Stomach (tissue), 8 donors: ENCODE measurements at regions not wholly inside any gene's neighbourhood (a gene's known extent, or its start where the extent isn't known, plus 50 kb on each side); places are given as distances from the start of the nearest gene placed in this dataset.

Experiments
- DNase-seq, 2 donors: peaks; one replicate each; pipeline versions ENCODE4 v3.0.0 to v3.0.0-alpha.2; 2013 to 2019
- H3K27ac ChIP-seq, 5 donors: fragments of 200-600 bp in 4 of 5; sonication (generic) in 4 of 5; one replicate each; pipeline ENCODE4 v1.5.1; 2013 to 2019; ENCODE audit warnings: mild to moderate bottlenecking in 1 of 5, moderate library complexity in 1 of 5
- H3K27me3 ChIP-seq, 3 donors: fragments of 200-600 bp; sonication (generic); one replicate each; pipeline ENCODE4 v1.5.1; 2017 to 2019; ENCODE audit warnings: mixed run types in 1 of 3
- H3K36me3 ChIP-seq, 4 donors: fragments of 200-600 bp; sonication (generic); 1 replicate in 3 of 4; 2 replicates in 1 of 4; pipeline ENCODE4 v1.5.1; 2016 to 2019
- H3K4me1 ChIP-seq, 4 donors: fragments of 200-600 bp; sonication (generic); one replicate each; pipeline ENCODE4 v1.5.1; 2016 to 2019
- H3K4me3 ChIP-seq, 4 donors: fragments of 200-600 bp; sonication (generic) in 3 of 4; one replicate each; pipeline ENCODE4 v1.5.1; 2016 to 2019; ENCODE audit warnings: mild to moderate bottlenecking in 1 of 4
- H3K9me3 ChIP-seq, 4 donors: fragments of 200-600 bp; sonication (generic); one replicate each; pipeline ENCODE4 v1.5.1; 2016 to 2019
- EP300 ChIP-seq: sonication (generic); formaldehyde crosslinking; IDR thresholded peaks from one replicate; pipeline ENCODE4 v1.6.1; 2017; ENCODE audit warnings: antibody characterized with exemption
- POLR2A ChIP-seq, 4 donors: fragments of 450-650 bp; IDR thresholded peaks; one replicate each; pipeline ENCODE4 v1.6.1; 2016; ENCODE audit warnings: antibody characterized with exemption in 4 of 4, control low read depth in 2 of 4, mild to moderate bottlenecking in 1 of 4, moderate library complexity in 1 of 4
- POLR2AphosphoS5 ChIP-seq, 3 donors: sonication (generic); formaldehyde crosslinking; IDR thresholded peaks; one replicate each; pipeline ENCODE4 v1.6.1; 2016; ENCODE audit warnings: antibody characterized with exemption in 3 of 3
- WGBS, 5 donors: extraction: QIAGEN DNeasy Blood & Tissue Kit in 3 of 5; methylation state at CpG; one replicate each; pipeline versions ENCODE4 v1.1.5 to v1.1.7; 2013 to 2018; 5-methylcytosine and 5-hydroxymethylcytosine counted together
- intact Hi-C: fragments of 100-400 bp; cut with DNase I; formaldehyde crosslinking; loops from one replicate; pipeline ENCODE4 v1.15.1; 2023; ENCODE audit warnings: low total_unique reads
- TF ChIP-seq, protein P1 (sequence below), 7 experiments: fragments of 450-650 bp in 4 of 7; fragments of 200-600 bp in 3 of 7; sonication (generic) in 3 of 7; IDR thresholded peaks; one replicate each; pipeline ENCODE4 v1.5.1; 2016 to 2019; ENCODE audit warnings: antibody characterized with exemption in 7 of 7, control low read depth in 2 of 7, mild to moderate bottlenecking in 1 of 7
- donor health status: healthy with polysubstance abuse.
- donor health status: Bipolar disorder and iron deficiency.
- donor health status: healthy.

GRCh38 chr10:108592956-108593355 lies 1330.4 kb downstream of the XPNPEP1 start:
- H3K4me3 ChIP-seq, result no peak overlapping the region
- intact Hi-C loops, result no loop called here
- no peaks in the 10 kb centered on the region for H3K27me3 ChIP-seq
- H3K36me3 ChIP-seq, result no peaks in the 10 kb centered on the region
- no peak overlapping the region for H3K27ac ChIP-seq
- WGBS, 5 donors, result 74 to 95% (median 89%) methylated on average over 1 of the region's 1 CpG
- H3K9me3 ChIP-seq, result no peaks in the 10 kb centered on the region
- TF ChIP-seq EP300 (no peak), POLR2AphosphoS5 (IDR thresholded peaks at IDR 0.05) (no peak), POLR2A (IDR thresholded peaks at IDR 0.05) (no peak)
- TF ChIP-seq, protein P1, sequence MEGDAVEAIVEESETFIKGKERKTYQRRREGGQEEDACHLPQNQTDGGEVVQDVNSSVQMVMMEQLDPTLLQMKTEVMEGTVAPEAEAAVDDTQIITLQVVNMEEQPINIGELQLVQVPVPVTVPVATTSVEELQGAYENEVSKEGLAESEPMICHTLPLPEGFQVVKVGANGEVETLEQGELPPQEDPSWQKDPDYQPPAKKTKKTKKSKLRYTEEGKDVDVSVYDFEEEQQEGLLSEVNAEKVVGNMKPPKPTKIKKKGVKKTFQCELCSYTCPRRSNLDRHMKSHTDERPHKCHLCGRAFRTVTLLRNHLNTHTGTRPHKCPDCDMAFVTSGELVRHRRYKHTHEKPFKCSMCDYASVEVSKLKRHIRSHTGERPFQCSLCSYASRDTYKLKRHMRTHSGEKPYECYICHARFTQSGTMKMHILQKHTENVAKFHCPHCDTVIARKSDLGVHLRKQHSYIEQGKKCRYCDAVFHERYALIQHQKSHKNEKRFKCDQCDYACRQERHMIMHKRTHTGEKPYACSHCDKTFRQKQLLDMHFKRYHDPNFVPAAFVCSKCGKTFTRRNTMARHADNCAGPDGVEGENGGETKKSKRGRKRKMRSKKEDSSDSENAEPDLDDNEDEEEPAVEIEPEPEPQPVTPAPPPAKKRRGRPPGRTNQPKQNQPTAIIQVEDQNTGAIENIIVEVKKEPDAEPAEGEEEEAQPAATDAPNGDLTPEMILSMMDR (IDR thresholded peaks at IDR 0.05), result no peak
- DNase-seq, result no peak
- no peaks in the 10 kb centered on the region for H3K4me1 ChIP-seq

DNA sequence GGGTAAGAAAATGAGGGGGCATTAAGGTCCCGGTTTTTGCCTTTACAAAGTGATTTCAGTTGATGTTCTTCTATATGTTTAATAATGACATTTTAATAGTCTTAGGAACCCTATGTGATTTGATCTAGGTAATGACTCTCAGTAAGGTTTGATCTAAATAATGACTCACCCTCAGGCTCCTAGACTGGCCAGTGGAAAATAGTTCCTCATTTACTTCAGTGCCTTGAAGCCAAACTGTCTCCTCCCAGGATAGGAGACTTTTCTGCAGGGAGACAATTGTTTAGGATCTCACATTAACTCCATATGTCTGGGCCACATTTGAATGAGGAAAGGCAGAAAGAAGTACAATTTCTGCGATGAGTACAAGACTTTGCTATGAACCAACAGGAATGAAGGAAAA lies 1331.9 kb downstream of the XPNPEP1 start:
- DNase-seq, result no peak
- TF ChIP-seq, protein P1 (IDR thresholded peaks at IDR 0.05), result no peak
- no peak for TF ChIP-seq EP300
- TF ChIP-seq POLR2A (IDR thresholded peaks at IDR 0.05), result no peak
- TF ChIP-seq POLR2AphosphoS5 (IDR thresholded peaks at IDR 0.05), result no peak
- Histone ChIP-seq H3K4me3 (no peak overlapping the region), H3K27me3 (no peaks in the 10 kb centered on the region), H3K4me1 (no peaks in the 10 kb centered on the region), H3K9me3 (no peaks in the 10 kb centered on the region), H3K36me3 (no peaks in the 10 kb centered on the region), H3K27ac (no peak overlapping the region)
- intact Hi-C loops, result no loop called here
- WGBS, 5 donors, result 86 to 95% (median 92%) methylated on average over 2 of the region's 2 CpGs

- Histone ChIP-seq H3K36me3 (no peaks in the 10 kb centered on the region), H3K27me3 (no peaks in the 10 kb centered on the region), H3K4me3 (no peak overlapping the region), H3K27ac (no peak overlapping the region), H3K9me3 (no peaks in the 10 kb centered on the region), H3K4me1 (no peaks in the 10 kb centered on the region)
- no peak for DNase-seq
- intact Hi-C loops, result no loop called here
- WGBS, 5 donors, result 89 to 96% (median 91%) methylated on average over 3 of the region's 3 CpGs
- TF ChIP-seq, protein P1 (IDR thresholded peaks at IDR 0.05), result no peak
- no peak for TF ChIP-seq POLR2AphosphoS5 (IDR thresholded peaks at IDR 0.05)
- no peak for TF ChIP-seq EP300
- no peak for TF ChIP-seq POLR2A (IDR thresholded peaks at IDR 0.05)
Observed at GRCh38 chr10:108586424-108586823, 1336.9 kb downstream of the XPNPEP1 start.

- no peak for TF ChIP-seq POLR2AphosphoS5 (IDR thresholded peaks at IDR 0.05)
- no peak for TF ChIP-seq POLR2A (IDR thresholded peaks at IDR 0.05)
- TF ChIP-seq EP300, result no peak
- TF ChIP-seq, protein P1 (IDR thresholded peaks at IDR 0.05), result no peak
- no peaks in the 10 kb centered on the region for H3K36me3 ChIP-seq
- intact Hi-C loops, result no loop called here
- H3K27ac ChIP-seq, result no peak overlapping the region
- DNase-seq, result peak in 1 of 2 donors; percentile 10
- H3K9me3 ChIP-seq, result no peaks in the 10 kb centered on the region
- H3K4me1 ChIP-seq, result no peaks in the 10 kb centered on the region
- 19 to 45% (median 29%) methylated on average over 1 of the region's 1 CpG for WGBS, 5 donors
- no peak overlapping the region for H3K4me3 ChIP-seq
- no peaks in the 10 kb centered on the region for H3K27me3 ChIP-seq
Observed at GRCh38 chr10:108583877-108584276, 1339.4 kb downstream of the XPNPEP1 start.
